Hematopoietic multipotent progenitor cell (in vitro differentiated cells): ENCODE measurements at regions not wholly inside any gene's neighbourhood (a gene's known extent, or its start where the extent isn't known, plus 50 kb on each side); places are given as distances from the start of the nearest gene placed in this dataset.
"Not testable (repeated sequence)": the region's sequence is repeated elsewhere in the genome, so short reads cannot be mapped to it uniquely, and the experiment has no call there.

Source experiments
- DNase-seq, 3 donors: peaks; one replicate each; pipeline ENCODE4 v3.0.0-alpha.2; 2011 to 2015; ENCODE audit warnings: low read depth in 2 of 3, low spot score in 2 of 3

- DNase-seq = not testable (repeated sequence)
Observed at GRCh38 chr7:153723892-153724291, 328.3 kb upstream of the DPP6 start.

DNA sequence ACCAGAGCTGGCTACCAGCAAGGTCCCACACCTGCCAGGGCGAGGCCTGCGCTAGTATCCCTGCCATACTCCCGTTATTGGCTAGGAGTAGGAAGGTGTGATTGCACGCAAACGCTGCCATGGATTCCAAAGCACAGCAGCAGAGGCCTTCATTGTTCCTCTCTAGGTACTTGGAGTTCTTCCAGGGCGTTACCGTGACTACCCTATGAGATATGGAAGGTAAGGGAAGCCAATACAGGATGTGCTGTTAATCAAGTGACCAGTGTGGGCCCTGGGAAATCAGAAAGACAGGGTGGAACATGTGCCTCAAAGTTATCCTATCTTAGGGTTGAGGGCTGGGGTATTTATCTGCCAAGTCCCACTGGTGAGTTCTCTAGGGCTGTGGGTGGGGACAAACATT is 320.7 kb upstream of the DPP6 start:
- DNase-seq = not testable (repeated sequence)

DNA sequence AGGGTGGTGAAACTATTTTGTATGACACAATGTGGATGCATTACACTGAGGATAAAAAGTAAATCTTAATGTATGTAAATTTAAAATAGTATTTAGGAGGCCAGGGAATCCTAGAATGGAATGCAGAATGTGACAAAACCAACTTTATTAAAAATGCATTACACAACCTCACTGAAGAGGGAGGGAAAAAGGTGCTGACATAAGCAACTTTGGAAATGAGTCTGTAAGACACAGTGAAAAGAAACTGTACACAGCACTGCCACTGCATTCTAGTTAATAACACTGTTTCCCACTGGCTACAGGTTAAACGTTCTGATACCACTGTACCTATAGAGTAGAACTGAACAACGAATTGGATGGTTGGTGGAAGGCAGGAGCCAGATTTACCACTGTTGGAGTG is 308.8 kb upstream of the DPP6 start:
- not testable (repeated sequence) for DNase-seq

GRCh38 chr7:153747969-153748368 is 304.2 kb upstream of the DPP6 start:
- DNase-seq = not testable (repeated sequence)

DNA sequence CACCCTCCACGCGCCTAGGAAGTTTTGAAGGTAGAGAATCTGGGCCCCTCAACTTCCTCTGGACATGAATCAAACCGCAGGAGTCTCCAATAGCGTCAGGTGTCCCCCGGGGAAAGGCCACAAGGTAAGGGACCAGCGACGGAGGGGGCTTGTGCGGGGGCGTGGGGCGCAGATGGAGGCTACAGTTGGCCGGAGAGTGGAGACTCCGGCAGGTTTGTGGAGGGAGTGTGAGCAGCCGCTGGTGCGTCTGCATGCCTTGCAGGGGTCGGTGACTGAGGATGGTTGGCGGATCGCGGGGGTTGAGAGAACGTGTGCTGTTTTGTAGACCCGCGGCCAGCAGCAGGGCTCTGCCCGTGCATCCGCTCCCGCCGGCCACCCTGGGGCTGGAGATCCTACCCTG is 303.3 kb upstream of the DPP6 start:
- DNase-seq = not testable (repeated sequence)

DNA sequence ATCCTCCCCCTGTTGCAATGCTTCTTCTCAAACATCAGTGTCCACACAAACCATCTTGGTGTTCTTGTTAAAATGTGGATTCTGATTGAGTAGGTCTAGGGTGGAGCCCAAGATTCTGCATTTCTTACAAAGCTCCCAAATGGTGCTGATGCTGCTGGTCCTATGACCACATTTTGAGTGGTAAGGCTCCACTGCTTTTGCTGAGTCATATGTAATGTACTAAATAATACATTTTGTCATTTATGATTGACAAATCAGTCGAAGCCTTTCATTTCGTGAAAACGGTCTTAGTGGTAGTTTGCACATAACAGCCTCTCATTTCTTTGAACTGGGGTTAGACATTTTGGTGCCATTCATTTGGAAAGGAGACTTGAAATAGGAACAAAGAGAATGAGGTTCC is 286.3 kb upstream of the DPP6 start:
- DNase-seq = not testable (repeated sequence)

DNA sequence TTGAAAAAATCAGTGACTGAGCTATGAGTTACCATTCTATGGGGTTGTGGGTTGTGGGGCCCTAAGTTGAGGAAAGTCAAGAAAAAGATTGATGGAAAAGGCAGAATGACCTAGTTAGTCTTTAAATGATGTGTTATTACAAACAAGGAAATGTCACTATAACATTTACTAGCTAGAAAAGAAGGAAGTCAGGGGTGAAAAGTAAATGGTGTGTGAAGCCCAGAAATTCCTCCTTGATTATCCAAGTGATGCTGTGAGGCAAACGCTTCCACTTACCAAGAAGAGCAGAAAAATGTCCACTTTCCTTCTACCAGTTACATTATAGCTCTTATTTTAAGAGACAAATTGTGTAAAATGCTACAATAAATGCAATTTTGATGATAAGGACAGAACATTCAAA is 285.3 kb upstream of the DPP6 start:
- not testable (repeated sequence) for DNase-seq

GRCh38 chr7:153772966-153773365 is 279.2 kb upstream of the DPP6 start:
- DNase-seq = no peak

DNA sequence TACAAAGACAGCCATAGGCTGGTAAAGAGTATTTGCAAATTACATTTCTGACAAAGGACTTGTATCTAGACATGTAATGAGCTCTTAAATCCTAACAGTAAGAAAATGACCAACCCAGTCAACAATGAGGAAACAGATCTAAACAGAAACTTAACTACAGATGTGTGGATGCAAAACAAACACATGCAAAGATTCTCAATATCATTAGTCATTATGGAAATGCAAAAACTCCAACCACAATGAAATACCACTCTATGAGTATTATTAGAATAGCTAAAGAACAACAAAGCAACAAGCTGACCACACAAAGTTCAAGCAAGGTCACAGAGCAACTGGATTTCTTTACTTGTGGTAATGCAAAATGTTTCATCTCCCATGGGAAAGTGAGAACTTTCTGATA is 275.3 kb upstream of the DPP6 start:
- not testable (repeated sequence) for DNase-seq

GRCh38 chr7:153797363-153797762 is 254.8 kb upstream of the DPP6 start:
- DNase-seq = not testable (repeated sequence)

DNA sequence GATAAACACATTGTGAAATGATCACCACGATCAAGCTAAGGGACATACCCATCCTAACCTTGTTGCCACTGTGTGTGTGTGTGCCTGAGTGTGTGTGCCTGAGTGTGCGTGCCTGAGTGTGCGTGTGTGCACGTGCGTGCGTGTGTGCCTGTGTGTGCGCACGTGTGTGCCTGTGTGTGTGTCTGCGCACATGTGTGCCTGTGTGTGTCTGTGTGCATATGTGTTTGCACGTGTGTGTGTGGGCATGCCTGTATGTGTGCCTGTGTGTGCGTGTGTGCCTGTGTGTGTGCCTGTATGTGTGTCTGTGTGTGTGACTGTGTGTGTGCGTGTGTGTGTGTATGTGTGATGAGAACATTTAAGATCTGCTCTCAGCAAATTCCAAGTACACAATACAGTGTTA is 244.1 kb upstream of the DPP6 start:
- DNase-seq = no peak

- DNase-seq = no peak
Observed at GRCh38 chr7:153829525-153829924, 222.7 kb upstream of the DPP6 start.

GRCh38 chr7:153832160-153832559 is 220.0 kb upstream of the DPP6 start:
- DNase-seq = no peak

GRCh38 chr7:153835103-153835502 is 217.1 kb upstream of the DPP6 start:
- DNase-seq = no peak

DNA sequence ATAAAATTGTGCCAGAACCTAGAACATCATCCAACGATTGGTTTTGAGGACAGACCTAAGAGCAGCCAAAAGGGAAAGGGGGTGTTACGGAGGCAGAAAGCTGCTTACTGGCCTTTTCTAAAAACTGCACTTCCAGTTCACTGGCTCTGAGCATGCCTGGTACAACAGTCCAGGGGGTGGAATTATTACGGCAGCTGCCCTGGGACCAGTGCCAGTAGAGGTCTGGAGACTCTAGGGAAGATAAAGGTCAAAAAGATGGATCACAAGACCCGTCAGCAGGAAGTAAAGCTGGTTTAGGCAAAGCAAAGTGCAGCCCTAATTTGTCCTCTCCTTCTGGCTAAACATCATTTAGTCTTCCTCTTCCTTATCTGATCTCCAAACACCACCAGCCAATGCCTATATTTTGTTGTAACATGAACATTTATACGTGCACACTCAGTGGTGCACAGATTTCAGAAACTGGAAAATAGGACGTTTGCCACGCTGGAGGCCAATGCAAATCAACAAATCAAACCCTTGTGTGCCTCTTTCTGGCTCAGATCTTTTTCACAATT is 216.4 kb upstream of the DPP6 start:
- DNase-seq = no peak

DNA sequence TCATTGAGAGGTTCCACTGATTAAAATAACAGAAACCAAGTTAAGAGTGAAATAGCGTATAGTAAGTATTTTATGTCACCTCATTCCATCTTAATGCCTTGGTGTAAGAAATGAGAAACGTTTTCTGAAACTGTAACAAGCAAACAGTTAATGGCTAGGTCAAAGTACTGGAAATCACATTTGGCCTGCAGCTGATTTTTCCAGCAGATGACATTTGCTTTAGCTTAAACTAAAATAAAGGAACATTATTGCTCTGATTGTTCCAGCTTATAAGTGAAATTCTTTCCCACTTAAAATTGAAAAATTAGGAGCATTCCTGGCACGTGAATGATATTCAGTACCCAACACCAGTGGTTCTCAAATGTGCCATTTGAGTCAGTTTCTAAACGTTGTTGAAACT is 213.6 kb upstream of the DPP6 start:
- DNase-seq = no peak

DNA sequence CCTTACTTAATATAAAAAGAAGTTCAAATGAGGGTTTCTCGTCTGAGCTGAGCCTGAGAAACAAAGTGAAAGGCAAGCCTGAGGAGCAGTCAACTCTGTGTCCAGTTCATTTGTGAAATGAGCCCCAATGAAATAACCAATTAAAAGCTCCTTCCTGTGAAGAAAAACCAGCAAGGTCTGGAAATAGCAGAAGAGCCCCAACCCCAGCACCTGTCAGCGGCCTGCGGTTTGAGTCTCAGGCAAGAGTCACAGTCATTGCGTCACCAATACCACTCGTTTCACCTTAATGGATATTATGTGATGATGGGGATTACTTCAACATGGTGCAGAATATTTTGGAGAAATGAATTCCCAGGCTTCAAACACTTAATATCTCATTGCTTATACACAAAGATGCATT is 211.3 kb upstream of the DPP6 start:
- DNase-seq = no peak

DNA sequence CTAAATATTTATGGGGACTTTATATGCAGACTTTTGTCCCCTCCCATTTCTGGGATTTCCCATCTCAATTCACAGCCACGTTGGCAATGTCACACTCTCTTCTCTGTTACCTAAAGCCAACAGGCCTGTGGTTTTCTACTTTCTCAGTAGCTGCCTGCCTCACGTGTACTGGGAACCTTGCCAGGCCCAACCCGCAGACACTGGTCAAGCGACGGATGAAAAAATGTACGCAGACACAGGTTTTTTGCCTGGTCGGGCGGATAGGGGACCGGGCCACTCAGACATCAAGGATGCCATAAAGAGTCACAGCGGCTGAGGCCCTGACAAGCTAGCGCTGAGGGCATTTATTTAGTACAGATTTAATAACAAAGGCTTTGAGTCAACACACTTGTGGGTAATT is 204.4 kb upstream of the DPP6 start:
- DNase-seq = no peak

DNA sequence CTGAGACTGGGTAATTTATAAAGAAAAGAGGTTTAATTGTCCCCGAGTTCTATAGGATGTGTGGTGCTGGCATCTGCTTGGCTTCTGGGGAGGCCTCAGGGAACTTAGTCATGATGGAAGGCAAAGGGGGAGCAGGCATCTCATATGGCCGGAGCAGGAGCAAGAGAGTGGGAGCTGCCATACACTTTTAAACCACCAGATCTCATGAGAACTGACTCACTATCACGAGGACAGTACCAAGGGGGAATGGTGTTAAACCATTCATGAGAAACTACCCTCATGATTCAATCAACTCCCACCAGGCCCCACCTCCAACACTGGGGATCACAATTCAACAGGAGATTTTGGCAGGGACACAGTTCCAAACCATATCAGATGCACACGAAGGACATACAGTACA is 199.9 kb upstream of the DPP6 start:
- no peak for DNase-seq

DNA sequence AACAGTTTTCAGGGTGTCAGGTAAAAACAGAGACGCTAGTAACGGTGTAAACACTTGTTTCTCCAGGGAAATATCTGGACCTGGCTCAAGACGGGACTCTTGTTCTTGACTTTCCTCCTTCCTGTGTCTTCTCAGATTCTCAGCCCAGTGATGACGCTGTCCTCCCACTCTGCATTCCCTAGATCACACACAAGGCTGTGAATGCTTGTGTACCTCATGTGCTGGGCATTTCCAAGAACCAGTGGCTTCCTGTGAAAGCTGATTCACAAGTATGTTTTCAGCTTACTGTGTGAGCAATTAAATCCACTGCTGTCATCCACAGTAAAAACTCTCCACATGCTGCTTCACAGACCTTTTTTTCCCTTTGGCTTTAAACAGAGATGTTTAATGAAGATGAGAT is 193.8 kb upstream of the DPP6 start:
- no peak for DNase-seq

GRCh38 chr7:153859239-153859638 is 193.0 kb upstream of the DPP6 start:
- DNase-seq = no peak

- DNase-seq = no peak
Observed at GRCh38 chr7:153886506-153887441, 165.4 kb upstream of the DPP6 start.
